Fibroblast of peridontal ligament (primary cell): ENCODE measurements at regions not wholly inside any gene's neighbourhood (a gene's known extent, or its start where the extent isn't known, plus 50 kb on each side); places are given as distances from the start of the nearest gene placed in this dataset.

Source experiments
- DNase-seq: peaks from one replicate; pipeline ENCODE4 v3.0.0-alpha.2; 2010; ENCODE audit errors: extremely low read depth

DNA sequence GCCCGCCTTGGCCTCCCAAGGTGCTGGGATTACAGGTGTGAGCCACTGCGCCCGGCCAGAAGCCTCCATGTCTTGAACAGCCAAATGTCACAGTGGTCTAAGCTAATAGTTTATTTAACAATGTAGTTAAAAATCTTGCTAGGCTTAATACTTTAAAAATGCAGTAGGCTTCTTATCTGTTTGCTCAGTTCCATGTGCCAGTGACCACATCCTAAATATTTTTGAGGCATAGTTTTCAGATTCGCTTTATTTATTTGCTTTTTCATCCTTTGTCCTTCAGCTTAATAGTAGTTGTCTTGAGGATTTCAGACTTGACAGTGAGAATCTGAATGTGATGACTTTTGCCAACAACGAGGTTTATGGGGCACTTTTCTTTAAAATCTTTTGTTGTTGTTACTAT is 59.9 kb upstream of the PRRX1 start:
- DNase-seq, result peak; percentile 20

DNA sequence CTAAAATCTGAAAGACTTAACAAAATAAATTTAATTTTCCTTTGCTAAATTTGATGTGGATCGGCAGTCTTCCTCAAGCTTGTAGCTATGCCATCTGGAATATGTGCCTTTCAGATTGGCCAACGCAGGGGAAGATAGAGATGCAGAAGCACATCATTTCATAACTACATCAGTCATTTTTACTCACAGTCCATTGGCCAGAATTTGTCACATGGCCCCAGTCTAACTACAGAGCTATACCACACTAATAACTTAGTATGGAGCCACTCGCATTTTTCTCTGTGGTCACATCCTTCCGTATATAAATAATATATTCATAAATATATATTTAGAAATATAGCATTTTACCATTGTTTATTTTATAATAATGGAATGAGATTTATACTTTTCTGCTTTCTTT is 59.0 kb upstream of the PRRX1 start:
- DNase-seq, result no peak
